Limb (tissue), 2 donors: ENCODE measurements at regions not wholly inside any gene's neighbourhood (a gene's known extent, or its start where the extent isn't known, plus 50 kb on each side); places are given as distances from the start of the nearest gene placed in this dataset.
"Not testable (repeated sequence)": the region's sequence is repeated elsewhere in the genome, so short reads cannot be mapped to it uniquely, and the experiment has no call there.

Experiments used
- DNase-seq, 2 donors: peaks; one replicate each; pipeline ENCODE4 v3.0.0-alpha.2; 2016; ENCODE audit errors: extremely low spot score in 2 of 2

DNA sequence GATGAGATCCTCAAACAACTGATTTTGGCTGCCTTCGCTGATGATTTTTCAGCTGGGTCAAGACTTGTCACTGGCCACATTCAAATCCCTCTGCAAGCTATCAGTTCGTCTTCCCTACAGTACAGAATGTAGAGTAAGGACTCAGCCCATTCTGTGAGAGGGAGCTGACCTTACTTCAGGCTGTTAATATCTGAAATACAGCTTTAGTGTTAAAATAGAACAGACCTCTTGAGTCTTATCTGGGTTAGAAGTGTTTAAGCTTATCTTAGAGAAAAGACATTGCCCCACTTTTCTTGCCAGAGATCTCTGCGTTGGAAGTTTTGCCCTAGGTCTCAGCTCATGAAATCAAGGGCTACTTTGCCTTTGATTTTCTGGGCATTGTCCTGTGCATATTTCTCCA lies 383.4 kb upstream of the LARGE1 start:
- no peak for DNase-seq

DNA sequence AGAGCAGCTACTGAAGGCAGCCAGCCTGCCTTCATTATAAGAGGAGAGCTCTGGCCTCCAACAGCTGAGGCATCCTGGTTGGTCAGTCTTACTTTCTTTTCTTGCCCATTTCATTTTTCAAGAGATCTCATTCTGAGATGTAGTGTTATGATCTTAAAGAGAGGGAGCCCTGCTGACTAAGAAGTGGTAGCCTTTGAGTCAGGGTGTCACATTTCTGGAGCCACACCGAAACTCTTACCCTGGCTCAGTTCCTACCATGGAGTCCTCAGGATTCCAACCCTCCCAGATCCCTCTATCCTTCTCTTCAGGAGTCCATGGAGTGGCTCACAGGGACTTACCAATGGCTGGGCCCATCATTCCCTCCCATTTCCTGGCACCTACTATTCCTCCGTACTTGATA lies 386.1 kb upstream of the LARGE1 start:
- no peak for DNase-seq

DNA sequence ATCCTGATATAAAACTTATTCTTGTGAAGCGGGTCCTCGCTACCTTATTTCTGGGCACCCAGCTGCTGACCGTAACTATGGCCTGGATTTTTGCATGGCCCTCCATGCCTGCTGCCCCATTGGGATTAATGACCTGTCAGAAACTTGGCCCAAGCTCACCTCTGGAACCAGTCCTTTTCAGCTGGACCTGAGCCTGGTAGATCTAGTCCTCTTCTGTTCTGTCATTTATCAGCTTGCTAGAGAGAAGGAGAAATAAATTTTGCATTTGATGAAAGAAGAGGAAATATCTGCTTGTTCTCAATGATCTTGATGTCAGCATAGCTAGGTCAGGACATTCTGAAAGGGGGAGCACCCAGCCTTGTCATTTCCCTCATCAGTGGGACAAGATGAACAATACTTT lies 387.8 kb upstream of the LARGE1 start:
- DNase-seq: no peak

DNA sequence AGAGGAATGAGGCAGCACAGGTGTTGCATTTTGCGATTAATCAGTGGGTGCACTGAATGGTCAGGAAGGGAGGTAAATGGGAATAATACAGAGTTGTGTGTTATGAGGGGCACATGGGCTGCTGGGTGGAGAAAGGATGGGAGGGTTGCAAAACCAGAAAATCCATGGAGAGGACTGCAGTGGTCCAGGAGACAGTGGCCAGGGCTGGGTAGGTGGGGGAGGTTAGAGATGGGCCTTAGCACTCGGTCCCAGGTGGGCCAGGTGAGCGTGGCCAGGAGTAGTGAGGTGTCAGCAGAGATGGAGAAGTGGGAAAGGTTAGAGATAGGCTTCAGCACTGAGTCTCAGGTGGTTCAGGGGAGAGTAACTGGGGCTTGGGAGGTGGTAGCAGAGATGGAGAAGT lies 399.1 kb upstream of the LARGE1 start:
- no peak for DNase-seq

DNA sequence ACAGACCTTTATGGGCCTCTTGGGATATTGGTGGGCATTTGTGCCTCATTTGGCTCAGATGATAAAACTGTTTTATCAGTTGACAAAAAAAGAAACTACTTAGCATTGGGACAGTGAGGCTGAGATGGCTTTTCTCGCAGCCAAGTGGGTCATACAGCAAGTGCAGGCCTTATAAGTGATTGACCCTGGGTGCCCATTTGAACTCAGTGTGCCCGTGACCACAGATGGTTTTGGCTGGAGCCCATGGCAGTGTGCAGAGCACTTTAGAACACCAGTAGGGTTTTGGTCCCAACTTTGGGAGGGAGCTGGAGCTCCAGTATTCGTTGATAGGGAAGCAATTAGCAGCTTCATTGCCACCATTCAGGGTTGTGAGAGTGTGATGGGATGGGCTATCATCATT lies 404.5 kb upstream of the LARGE1 start:
- no peak for DNase-seq

DNA sequence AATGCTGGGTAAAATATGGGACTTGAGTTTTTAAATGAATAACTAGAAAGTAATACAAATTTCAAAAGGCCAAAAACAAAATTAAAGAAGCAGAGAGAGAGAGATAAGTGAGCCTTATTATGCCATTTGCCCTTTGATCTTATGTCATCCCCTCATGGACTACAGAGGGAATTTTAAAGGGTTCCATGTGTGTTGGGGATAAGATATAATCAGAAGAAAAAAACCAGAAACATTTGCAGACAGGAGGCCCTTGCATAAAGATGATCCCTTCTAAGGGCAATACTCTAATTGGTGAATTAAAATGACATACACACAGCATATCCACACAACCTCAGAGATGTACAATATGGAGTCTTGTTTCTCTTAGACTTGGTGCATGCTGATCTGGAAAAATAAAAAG lies 406.6 kb upstream of the LARGE1 start:
- DNase-seq: no peak

DNA sequence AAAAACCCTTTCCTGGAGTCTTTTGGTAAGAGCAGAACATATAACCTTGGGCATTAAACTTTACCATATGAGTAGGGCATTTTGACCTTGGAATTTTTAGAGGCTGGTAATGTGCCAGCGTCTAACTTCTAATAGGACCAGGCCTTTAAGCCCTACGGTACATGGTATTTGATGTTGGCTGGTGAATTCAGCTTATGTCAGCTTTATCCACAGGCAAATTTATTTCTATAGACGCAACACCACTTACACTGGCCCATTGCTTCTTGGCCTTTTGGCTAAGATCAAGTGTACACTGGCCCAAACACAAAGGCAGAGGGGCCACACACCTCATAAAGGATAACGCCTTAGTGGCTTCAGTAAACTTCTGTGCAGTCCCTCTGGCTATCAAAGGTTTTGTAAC lies 410.2 kb upstream of the LARGE1 start:
- DNase-seq: no peak

DNA sequence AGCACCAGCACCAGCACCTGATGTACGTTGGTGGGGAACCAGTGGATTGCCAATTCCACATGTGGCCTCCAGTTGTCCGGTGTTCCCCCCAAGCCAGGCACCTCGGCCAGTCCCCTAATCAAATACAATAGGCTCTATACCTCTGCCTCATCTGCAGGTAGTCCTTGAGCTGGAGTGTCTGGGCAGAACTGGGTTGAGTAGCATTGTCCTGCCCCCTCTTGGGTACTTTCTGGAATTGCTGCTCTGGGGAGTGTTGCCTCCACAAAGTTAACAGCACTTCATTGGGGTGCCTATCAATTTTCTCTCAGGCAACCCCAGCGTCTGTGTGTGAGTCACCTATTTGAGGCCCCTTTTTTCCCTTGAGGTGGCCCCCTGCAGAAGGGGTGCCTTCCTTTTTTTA lies 413.0 kb upstream of the LARGE1 start:
- no peak for DNase-seq

DNA sequence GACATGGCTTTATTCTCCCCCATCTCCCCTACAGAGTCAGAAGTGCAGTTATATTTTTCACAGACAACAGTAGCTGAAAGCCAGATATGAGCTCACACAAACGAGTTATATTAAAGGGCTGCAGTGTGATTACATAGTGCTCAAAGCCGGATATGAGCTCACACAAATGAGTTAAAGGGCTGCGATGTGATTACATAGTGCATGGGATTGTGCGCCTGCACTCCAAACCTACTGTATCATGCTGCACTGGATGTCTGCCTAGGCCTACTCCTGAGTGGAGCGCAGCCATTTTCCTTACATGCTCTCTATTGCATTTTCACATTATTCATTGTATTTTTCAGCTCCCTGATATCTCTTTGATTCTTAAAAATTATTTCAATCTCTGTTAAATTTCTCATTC lies 414.6 kb upstream of the LARGE1 start:
- no peak for DNase-seq

DNA sequence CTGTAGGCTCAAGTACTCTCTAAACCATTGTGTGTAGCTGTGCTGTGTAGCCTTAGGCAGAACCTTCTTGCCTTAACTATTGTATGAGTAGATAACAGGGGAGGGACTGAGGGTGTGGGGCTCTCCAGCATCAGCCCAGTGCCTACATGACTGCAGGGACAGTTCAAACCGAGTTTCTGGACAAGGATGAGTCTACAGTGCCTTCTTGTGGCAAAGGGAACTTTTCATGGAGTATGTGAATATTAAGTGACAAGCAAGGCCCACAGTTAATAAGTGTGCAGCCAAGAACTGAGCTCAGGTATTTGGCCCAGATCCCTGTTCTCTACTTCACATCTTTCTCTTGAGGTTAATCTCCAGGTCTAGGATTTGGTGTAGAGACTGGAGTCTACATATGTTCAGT lies 424.4 kb upstream of the LARGE1 start:
- no peak for DNase-seq

DNA sequence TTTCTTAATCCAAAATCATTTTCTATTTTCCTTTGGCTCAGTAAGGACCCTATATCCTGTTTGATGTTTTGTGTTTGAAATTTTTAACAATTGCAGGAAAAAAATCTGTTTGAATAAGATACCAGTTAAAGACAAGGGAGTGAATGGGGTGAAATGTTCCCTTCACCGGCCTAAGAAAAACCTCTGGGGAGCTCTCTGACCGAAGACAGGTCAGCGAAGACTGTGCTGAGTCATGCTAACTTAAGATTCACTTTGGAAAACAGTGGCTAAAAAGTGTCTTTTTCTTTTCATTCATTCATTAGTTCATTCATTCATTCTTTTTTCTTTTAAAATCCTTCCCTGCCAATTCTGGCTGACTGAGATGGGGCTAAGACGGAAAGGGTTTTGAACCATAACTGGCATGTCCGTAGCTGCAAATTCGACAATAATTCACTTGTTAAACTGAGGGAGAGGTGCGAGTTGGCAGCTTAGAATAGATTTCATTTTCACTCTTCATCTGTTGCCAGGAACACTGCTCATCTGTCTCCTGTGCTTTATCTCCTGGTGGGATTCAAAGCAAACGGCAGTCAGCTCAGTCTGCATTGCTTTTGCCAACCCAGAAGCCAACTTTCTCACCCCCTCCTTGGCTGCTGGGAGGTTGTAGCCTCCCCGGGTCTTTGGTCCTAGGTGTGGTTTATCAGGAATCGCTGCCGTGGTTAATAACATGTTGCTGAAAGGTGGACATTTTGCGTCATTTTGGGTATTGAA lies 434.0 kb upstream of the LARGE1 start:
- DNase-seq: no peak

DNA sequence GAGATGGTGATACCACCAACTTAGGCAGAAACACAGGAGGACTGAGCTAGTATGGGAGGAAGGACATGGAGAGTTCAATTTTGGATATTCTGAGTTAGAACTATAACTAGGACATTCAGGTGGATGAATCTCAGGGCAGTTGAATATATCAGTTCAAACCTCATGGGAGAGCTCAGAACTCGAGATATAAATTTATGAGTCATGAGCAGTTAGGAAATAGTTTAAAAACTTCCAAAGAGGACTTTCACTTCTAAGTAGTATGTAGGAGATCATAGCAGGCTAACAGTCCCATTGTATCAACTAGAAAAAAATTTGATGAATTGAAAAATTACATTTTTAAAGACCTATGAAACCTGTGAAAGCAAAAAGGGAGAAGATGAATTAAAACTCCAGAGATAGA lies 436.2 kb upstream of the LARGE1 start:
- no peak for DNase-seq

DNA sequence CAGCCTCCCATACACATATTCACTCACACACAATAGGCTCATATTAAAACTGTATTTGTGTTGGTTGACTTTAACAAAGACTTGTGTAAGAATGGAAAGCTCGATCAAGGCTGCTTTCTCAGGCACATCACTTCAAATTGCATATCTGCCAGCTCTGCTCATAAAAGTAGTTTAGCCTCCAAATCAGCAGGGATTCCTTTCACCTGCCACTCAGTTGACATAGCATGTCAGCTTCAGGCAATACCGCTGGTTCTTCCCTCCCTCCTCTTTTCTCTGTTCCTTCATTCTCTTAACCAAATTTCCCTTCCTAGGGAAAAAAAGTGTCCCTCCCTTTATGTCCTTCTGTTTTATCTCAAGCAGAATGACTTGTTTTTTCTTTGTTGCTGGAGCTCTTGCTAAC lies 450.4 kb upstream of the LARGE1 start:
- DNase-seq: no peak

DNA sequence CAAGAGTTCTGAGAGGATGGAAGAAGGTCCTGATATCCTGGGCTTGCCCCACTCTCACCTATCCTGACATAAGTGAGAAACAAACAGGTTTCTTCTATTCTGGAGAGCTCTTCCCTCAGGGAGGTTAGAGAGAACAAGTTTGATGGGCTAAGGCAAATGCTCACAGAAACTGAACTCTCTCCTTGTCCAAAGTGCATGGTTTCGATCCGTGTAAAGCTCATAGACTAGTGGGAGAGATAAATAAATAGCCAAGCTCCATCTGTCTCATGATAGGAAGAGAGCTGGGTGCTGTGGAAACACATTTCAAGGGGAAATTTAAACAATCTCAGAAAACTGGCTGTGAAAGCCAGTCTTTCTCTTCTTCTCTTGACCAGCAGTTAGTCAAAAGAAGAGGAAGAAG lies 459.5 kb upstream of the LARGE1 start:
- no peak for DNase-seq

DNA sequence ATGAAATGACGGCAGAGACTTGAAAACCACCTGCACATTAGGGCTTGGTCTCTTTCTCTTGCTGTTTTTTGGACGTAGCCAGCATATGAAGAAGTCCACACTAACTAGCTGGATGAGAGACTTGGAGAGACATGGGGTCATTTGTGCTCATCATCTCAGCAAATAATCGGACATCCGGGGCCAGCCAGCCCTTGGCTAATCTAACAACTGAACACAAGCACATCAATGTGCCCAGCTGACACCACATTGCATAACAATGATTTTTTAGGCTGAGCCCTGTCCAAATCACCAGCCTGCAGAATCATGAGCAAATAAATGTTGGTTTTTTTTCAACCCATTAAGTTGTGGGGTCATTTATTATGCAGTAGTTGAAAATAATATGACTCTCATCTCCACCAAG lies 460.3 kb upstream of the LARGE1 start:
- no peak for DNase-seq

DNA sequence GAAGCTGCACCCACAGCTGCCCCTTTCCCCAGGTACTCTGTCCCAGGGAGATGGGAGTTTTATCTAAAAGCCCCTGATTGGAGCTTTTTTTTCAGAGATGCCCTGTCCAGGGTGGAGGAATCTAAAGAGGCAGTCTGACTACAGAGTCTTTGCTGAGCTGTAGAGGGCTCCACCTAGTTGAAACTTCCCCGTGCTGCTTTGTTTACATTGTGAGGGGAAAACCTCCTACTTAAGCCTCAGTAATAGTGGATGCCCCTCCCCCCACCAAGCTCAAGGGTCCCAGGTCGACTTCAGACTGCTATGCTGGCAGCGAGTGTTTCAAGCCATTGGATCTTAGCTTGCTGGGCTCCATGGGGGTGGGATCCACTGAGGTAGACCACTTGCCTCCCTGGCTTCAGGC lies 470.1 kb upstream of the LARGE1 start:
- DNase-seq: no peak

DNA sequence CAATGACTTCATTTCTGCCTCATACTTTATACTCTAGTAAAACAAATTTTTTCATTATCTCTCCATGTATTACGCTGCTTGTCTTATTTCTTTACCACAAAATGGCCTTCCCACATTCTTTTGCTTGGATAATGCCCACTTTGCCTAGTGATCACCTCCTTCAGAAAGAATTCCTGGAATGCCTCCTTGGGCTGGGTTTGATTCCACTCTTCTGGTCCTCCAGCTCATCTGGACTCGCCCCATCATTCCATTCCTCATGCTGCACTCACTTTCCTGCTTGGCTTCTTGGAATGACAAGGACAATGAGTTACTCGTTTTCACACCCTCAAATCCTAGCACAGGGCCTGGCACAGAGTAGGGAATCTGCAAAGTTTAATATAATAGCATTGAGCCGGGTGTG lies 475.1 kb upstream of the LARGE1 start:
- no peak for DNase-seq

DNA sequence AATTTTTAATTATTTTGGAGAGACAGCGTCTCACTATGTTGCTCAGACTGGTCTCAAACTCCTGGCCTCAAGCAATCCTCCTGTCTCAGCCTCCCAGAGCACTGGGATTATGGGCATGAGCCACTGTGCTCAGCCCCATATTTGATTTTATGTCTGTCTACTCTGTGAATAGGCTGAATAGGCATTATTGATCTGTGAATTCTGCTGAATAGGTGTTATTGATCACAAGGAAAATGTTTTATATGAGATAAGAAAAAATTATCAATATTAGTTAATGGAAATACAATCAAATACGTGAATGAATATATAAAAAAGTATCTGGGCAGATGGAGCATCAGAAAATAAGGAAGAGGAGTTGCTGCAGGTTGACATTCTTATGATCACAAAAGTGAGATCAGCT lies 483.4 kb upstream of the LARGE1 start:
- DNase-seq: no peak

DNA sequence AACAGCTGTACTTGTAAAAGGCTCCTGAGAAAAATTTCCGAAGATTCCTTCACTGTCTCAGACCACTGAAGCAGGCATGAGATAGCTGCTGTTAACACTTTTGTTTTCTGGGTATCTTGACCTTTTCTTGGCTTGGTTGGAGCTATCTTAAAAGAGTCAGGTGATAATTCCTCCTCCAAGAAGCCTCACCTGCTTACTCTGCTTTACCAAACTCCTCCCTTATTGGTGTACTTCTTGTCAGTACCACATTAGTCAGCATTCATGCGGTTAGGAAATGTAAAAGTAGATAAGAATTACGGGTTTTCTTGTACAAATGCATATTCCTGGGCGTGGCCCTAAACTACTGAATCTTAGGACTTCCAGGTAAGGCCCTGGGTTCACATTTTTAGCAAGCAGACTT lies 489.8 kb upstream of the LARGE1 start:
- no peak for DNase-seq

DNA sequence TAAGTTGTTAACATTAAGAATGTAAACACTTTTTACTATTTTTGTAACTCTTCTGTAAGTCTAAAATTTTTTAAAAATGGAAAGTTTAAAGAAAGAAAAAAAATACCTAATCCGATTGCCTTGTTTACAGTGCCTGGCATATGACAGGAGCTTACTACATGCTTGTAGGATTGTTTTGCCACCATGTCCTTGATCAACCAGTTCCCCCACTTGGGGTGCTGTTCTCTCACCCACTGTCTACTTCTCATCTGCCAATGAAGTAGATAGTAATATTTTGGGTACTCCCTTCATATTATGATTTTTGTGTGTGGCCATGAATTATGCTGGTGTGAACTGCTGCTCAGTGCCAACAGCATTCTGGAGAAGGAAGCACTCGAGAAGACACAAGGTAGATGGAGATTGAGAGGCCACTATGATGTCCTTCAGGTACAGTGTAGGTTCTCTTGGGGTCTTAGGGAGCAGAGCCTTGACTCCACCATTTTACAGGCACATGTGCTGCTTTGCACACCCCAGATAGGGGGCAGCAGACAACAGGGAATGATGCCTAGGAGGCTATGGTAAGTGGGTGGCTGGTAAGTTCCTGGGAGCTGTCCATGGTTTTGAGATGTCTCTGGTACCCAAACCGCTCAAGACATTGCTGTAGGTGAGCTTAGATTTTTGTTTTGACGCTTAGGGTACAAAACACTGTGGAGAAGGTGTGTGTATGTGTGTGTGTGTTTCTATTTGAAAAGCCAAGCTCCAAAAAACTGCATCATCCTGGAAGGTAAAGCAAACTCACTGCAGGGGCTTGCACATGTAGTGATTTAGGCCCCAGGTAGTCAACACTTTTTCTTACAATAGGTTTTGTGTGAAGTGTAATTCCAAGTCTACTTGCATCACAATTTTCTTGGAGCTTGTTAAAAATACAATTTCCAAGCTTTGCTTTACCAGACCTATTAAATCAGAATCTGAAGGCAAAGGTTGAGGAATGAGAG lies 494.5 kb upstream of the LARGE1 start:
- DNase-seq: peak; percentile 79 to 84

DNA sequence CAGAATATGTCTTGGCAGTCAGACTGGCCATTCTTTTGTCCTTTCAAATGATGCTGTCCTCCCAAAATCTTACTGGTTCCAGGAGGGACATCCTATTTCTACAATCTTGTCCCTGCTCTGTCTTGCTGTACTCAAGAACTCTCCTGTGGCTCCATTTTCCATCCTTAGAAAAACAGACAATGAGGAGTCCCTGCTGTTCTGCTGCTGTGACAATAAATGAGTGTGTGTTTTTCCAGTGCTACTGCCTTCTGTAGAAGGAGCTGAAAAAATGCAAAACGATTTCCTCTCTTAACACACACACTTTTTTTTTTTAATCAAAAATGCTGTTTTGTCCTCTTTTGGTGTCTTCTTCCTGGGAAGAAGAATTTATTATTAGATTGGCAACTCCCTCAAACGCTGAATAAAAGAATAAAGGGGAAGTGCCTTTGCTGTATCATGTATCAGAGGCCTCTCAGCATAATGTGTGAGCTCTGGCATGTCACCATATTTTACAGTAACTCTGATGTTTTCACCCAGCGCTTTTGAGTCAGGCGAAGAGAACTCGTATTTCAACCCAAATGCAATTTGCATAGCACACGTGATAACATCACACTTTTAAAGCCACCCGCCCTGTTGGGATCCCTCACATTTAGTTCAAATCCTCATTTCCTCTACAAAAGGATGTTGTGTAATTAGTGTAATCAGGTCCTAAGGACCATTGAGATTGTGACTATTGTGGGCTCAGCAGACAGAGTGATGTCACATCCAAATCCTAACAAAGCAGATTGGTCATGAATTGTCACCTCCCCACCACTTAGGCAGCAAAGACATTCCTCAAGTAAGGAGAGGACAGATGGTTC lies 496.0 kb upstream of the LARGE1 start:
- DNase-seq: no peak

DNA sequence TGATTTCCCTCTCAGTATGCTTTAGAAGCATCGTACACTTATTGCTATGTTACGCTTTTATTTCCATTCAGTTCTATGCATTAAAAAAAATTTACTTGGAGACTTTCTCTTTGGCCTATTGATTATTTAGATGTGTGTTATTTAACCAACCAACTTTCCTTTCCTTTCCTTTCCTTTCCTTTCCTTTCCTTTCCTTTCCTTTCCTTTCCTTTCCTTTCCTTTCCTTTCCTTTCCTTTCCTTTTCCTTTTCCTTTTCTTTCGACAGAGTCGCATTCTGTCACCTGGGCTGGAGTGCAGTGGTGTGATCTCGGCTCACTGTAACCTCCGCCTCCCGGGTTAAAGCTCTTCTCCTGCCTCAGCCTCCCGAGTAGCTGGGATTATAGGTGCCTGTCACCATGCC lies 502.7 kb upstream of the LARGE1 start:
- not testable (repeated sequence) for DNase-seq
